ENCODE measurements at regions not wholly inside any gene's neighbourhood (a gene's known extent, or its start where the extent isn't known, plus 50 kb on each side); places are given as distances from the start of the nearest gene placed in this dataset.
A peak's percentile ranks its signal among the peaks of the same experiment; 100 is the strongest.
"Not testable (repeated sequence)": the region's sequence is repeated elsewhere in the genome, so short reads cannot be mapped to it uniquely, and the experiment has no call there.

DNA sequence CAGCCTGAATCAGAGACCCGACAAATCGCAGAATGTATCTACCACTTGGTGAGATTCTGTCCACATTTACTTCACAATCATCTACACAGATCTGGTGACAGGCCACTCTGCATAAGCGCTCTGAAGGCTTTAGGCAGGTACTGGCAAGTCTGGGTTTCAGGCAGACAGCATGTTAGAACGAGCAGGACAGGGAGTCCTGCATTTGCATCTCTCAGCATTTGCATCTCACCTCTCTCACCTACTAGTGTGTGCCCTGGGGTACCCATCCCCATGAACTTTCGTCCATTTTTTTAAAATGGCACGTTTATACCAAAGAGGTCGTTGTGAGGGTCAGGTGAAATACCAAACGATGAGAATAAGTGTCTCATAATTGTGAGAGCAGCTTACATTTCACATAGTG, 108.2 kb downstream of the SPATA31A1 start:
- H3K9me3 ChIP-seq (ENCODE audit: control insufficient read depth in 1 of 2, insufficient read depth in 1 of 2, low read depth in 1 of 2, low read length in 2 of 2); H2AFZ ChIP-seq (ENCODE audit: low read depth, low read length, poor library complexity, severe bottlenecking); H3K27me3 ChIP-seq (ENCODE audit: insufficient read depth, low read length); intact Hi-C loops (cut with micrococcal nuclease); POLR2A ChIA-PET; H3K36me3 ChIP-seq (ENCODE audit: control insufficient read depth in 1 of 2, insufficient read depth in 2 of 2, low read length in 2 of 2); H4K20me1 ChIP-seq (ENCODE audit: insufficient read depth); DNase-seq (ENCODE audit: low read depth, low spot score); H3K79me2 ChIP-seq (ENCODE audit: insufficient read depth, low read length); H3K9me2 ChIP-seq (ENCODE audit: insufficient read depth); RAD21 ChIA-PET (ENCODE audit: low non-redundant PET in 1 of 2, low total read pairs in 2 of 2, uncharacterized antibody in 2 of 2, unreplicated experiment in 2 of 2); H3K4me1 ChIP-seq (ENCODE audit: control insufficient read depth in 1 of 2, insufficient read depth in 2 of 2, low read length in 2 of 2); CTCF ChIA-PET; H3K27ac ChIP-seq (ENCODE audit: low read depth, low read length): not testable (repeated sequence)
- TSS peak; percentile 59 for BruUV-seq (replicated peaks)
- peak overlapping the region; percentile 40 to 52 for H3K4me3 ChIP-seq (replicated peaks in 1 of 2; ENCODE audit: low read depth in 1 of 2, low read length in 2 of 2)
- peak overlapping the region; percentile 65 for H3K4me2 ChIP-seq (ENCODE audit: low read length)
- ATAC-seq, result peak; percentile 13; the same call in 1 of the 2 replicates
- peak overlapping the region; percentile 40 for H3K9ac ChIP-seq (ENCODE audit: low read length)

DNA sequence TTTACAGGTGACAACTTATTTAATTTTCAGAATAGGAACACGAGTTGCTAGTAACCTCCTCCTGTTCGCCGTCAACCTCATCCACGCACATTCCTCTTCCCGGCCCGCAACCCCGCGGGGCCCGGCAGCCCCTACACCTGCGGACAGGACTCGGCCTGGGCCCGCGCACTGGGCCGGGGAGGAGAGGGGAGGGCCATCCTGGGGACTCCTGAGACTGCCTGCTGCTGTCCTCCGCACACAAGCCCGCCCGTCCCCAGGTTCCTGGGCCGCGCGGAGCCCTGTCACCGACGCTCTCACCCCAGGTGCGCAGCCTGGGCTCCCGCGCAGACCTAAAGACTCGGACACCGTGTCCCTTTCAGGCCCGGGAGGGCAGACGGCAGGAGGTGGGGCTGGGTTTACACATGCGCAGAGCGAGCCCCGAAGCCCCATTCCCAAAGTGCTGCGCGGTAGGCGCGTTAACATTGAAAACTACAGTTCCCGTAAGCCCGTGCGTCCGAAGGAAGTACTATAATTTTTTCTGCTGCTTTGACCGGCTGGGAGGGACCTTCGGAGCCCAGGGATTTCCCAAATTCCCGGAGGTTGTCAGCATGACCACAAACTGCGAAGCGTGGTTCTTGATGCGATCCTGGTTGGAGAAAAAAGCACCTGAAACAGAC, 108.8 kb downstream of the SPATA31A1 start:
- H3K9me3 ChIP-seq (ENCODE audit: control insufficient read depth in 1 of 2, insufficient read depth in 1 of 2, low read depth in 1 of 2, low read length in 2 of 2); intact Hi-C loops (cut with micrococcal nuclease); H4K20me1 ChIP-seq (ENCODE audit: insufficient read depth); H3K27me3 ChIP-seq (ENCODE audit: insufficient read depth, low read length); H3K4me1 ChIP-seq (ENCODE audit: control insufficient read depth in 1 of 2, insufficient read depth in 2 of 2, low read length in 2 of 2); BruUV-seq (replicated peaks); H3K79me2 ChIP-seq (ENCODE audit: insufficient read depth, low read length); CTCF ChIA-PET; POLR2A ChIA-PET; RAD21 ChIA-PET (ENCODE audit: low non-redundant PET in 1 of 2, low total read pairs in 2 of 2, uncharacterized antibody in 2 of 2, unreplicated experiment in 2 of 2); H3K36me3 ChIP-seq (ENCODE audit: control insufficient read depth in 1 of 2, insufficient read depth in 2 of 2, low read length in 2 of 2); H3K9me2 ChIP-seq (ENCODE audit: insufficient read depth): not testable (repeated sequence)
- ATAC-seq, result peak; percentile 95
- DNase-seq (ENCODE audit: low read depth, low spot score), result peak; percentile 77
- H3K4me3 ChIP-seq (replicated peaks in 1 of 2; ENCODE audit: low read depth in 1 of 2, low read length in 2 of 2), result peak overlapping the region; percentile 40 to 52
- peak overlapping the region; percentile 65 for H3K4me2 ChIP-seq (ENCODE audit: low read length)
- peak overlapping the region; percentile 40 for H3K9ac ChIP-seq (ENCODE audit: low read length)
- peak overlapping the region; percentile 26; the same call in 1 of the 2 replicates for H3K27ac ChIP-seq (ENCODE audit: low read depth, low read length)
- TF ChIP-seq ZFX (IDR thresholded peaks at IDR 0.05), result 0 out of 2 replicates have a peak, but pooled peaks have one; percentile 16
- TF ChIP-seq, protein P1, sequence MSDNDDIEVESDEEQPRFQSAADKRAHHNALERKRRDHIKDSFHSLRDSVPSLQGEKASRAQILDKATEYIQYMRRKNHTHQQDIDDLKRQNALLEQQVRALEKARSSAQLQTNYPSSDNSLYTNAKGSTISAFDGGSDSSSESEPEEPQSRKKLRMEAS (IDR thresholded peaks at IDR 0.05), result peak; percentile 75
- TF ChIP-seq POLR2AphosphoS5 (IDR thresholded peaks at IDR 0.05; ENCODE audit: low read depth, low read length), result peak; percentile 56
- TF ChIP-seq YY1 (IDR thresholded peaks at IDR 0.05; ENCODE audit: extremely low read depth, insufficient replicate concordance, low read depth, low read length), result peak; percentile 13
- TF ChIP-seq CBX3 (IDR thresholded peaks at IDR 0.05; ENCODE audit: low read depth), result 0 out of 2 replicates have a peak, but pooled peaks have one; percentile 28
- peak overlapping the region; percentile 61 for H2AFZ ChIP-seq (ENCODE audit: low read depth, low read length, poor library complexity, severe bottlenecking)

DNA sequence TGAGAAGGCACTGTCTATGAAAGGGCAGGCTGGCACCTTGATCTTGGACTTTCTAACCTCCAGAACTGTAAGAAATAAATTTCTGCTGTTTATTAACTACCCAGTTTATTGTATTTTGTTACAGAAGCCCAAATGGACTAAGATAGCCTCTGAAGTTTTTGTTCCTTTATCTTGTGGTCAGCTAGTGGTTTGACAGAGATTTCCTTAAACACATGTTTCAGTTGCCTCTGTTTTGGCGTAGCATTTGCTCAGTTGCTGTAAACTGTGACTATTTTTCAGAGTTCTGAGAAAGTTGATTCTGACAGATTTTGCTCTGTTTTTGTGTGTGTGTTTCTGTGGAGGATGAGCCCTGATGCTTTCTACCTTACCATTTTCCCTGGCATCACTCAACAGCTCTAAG, 119.0 kb downstream of the SPATA31A1 start:
- H3K4me1 ChIP-seq (ENCODE audit: control insufficient read depth in 1 of 2, insufficient read depth in 2 of 2, low read length in 2 of 2); H4K20me1 ChIP-seq (ENCODE audit: insufficient read depth); RAD21 ChIA-PET (ENCODE audit: low non-redundant PET in 1 of 2, low total read pairs in 2 of 2, uncharacterized antibody in 2 of 2, unreplicated experiment in 2 of 2); H3K79me2 ChIP-seq (ENCODE audit: insufficient read depth, low read length); H3K36me3 ChIP-seq (ENCODE audit: control insufficient read depth in 1 of 2, insufficient read depth in 2 of 2, low read length in 2 of 2); H3K9me3 ChIP-seq (ENCODE audit: control insufficient read depth in 1 of 2, insufficient read depth in 1 of 2, low read depth in 1 of 2, low read length in 2 of 2); H3K27me3 ChIP-seq (ENCODE audit: insufficient read depth, low read length); H3K4me2 ChIP-seq (ENCODE audit: low read length); POLR2A ChIA-PET; intact Hi-C loops (cut with micrococcal nuclease); H3K27ac ChIP-seq (ENCODE audit: low read depth, low read length); H2AFZ ChIP-seq (ENCODE audit: low read depth, low read length, poor library complexity, severe bottlenecking); BruUV-seq (replicated peaks); ATAC-seq; H3K9ac ChIP-seq (ENCODE audit: low read length); DNase-seq (ENCODE audit: low read depth, low spot score); H3K9me2 ChIP-seq (ENCODE audit: insufficient read depth); CTCF ChIA-PET; H3K4me3 ChIP-seq (replicated peaks in 1 of 2; ENCODE audit: low read depth in 1 of 2, low read length in 2 of 2): not testable (repeated sequence)

DNA sequence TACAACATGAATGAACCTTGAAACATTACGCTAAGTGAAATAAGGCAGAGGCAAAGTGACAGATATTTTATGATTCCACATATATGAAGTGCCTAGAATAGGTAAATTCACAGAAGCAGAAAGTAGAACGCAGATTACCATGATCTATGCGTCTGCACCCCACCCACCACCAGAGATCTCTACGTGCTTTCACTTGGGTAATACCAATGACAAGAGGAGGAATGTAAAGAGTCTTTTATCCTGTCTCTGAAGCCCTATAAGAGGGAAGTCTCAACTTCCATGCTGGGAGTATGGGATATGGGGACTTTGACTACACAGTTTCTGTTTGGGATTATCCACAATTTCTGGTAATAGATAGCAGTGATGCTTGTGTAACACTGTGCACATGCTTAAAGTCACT, 127.6 kb downstream of the SPATA31A1 start:
- H3K4me2 ChIP-seq (ENCODE audit: low read length); H3K4me1 ChIP-seq (ENCODE audit: control insufficient read depth in 1 of 2, insufficient read depth in 2 of 2, low read length in 2 of 2); H3K27ac ChIP-seq (ENCODE audit: low read depth, low read length); H3K9me3 ChIP-seq (ENCODE audit: control insufficient read depth in 1 of 2, insufficient read depth in 1 of 2, low read depth in 1 of 2, low read length in 2 of 2); H3K79me2 ChIP-seq (ENCODE audit: insufficient read depth, low read length); POLR2A ChIA-PET; H2AFZ ChIP-seq (ENCODE audit: low read depth, low read length, poor library complexity, severe bottlenecking); ATAC-seq; H4K20me1 ChIP-seq (ENCODE audit: insufficient read depth); H3K27me3 ChIP-seq (ENCODE audit: insufficient read depth, low read length); H3K9ac ChIP-seq (ENCODE audit: low read length); RAD21 ChIA-PET (ENCODE audit: low non-redundant PET in 1 of 2, low total read pairs in 2 of 2, uncharacterized antibody in 2 of 2, unreplicated experiment in 2 of 2); H3K36me3 ChIP-seq (ENCODE audit: control insufficient read depth in 1 of 2, insufficient read depth in 2 of 2, low read length in 2 of 2); H3K9me2 ChIP-seq (ENCODE audit: insufficient read depth); CTCF ChIA-PET; intact Hi-C loops (cut with micrococcal nuclease); DNase-seq (ENCODE audit: low read depth, low spot score); BruUV-seq (replicated peaks); H3K4me3 ChIP-seq (replicated peaks in 1 of 2; ENCODE audit: low read depth in 1 of 2, low read length in 2 of 2): not testable (repeated sequence)
